DMS 273 (cell line): ENCODE measurements at regions not wholly inside any gene's neighbourhood (a gene's known extent, or its start where the extent isn't known, plus 50 kb on each side); places are given as distances from the start of the nearest gene placed in this dataset.

ENCODE experiments used
- DNase-seq: peaks from one replicate; lab custom pipeline; 2025; ENCODE audit not compliant: unreplicated experiment; lab: John Stamatoyannopoulos, UW

DNA sequence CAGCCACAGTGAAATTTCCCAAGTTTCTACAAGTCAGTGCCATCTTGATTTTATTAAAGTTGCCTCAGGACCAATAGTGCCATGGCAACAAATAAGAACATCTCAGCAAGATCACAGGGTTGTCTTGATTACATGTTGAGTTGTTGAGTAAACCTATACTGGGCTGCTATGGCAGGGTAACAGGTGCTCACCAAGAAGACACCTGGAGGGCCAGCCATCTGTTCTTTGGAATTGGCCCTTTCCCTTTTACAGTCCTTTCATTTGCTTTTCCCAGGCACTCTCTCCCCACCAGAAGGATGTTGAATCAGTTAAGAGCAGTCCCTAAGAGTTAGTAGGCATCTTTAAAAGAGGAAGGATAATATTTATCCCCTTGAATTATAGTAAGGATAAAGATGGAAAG is 582.0 kb downstream of the TNS3 start:
- no peak for DNase-seq

DNA sequence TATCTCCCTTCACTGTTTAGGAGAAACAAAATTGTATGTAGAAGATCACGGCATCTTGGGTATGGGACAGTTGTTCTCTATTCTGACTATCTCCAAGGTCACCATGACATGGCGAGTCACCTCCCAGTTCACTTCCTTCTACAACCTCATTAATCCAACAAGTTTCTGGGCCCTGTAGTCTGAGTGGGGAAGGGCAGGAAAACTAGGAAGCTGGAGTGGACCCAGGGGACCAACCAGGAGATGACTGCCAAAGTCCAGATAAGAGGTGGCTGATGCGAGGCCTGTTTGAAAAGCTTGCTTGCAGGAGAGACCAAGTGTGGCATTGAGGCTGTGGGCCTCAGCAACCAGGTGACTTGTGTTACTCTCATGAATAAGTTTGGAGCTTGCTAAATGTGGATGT is 584.9 kb downstream of the TNS3 start:
- DNase-seq: no peak

DNA sequence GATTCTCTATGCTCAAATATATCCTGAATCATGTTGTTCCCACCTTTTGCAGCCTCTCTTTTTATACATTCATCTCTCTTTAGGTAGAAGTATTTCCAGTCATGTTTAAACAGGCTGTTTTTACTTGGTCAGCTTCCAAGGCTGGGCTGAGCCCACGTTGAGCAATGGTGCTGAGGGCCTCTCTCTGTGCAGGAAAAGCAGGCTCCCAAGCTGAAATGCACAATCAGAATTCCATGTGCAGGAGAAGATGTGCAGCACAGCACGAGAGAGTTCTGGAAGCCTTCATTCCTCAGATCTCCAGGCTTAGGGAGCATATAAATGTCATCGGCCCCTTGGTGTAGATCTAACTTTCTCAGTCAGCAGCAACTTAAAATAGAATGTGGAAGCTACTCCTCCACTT is 588.5 kb downstream of the TNS3 start:
- DNase-seq: no peak

DNA sequence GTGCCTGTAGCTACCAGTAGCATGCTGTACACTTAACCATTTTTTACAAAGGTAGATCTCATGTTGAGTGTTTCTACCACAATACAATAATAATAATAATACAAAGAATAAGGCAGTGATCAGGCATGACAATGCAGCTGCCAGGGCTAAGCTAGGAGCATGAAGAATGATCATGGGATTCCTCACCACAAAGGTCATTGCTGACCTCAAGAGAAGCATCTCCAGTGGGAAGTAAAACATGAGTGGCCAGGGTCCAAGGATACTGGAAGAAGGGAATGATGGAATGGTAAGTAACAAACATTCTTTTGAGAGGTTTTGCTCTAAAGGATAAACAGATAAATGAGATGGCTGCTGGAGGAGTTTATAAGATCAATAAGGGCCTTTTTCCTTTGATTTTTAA is 591.1 kb downstream of the TNS3 start:
- no peak for DNase-seq

DNA sequence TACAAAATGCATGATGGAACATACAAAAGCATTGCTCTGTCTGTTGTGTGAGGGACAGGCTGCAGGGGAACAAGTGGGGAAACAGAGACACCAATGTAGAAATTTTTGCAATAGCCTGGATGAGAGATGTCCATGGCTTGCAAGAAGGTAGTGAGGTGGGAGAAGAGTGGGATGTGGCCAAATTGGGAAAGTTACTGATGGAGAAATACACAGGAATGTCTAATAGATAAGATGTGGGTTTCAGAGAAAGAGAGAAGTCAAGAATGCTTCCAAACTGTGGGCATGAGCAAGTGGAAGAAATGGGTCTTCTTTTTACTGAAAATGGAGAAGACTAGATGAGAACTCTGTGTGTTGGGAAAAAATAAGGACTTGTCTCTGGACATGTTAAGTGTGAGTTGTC is 592.7 kb downstream of the TNS3 start:
- no peak for DNase-seq

DNA sequence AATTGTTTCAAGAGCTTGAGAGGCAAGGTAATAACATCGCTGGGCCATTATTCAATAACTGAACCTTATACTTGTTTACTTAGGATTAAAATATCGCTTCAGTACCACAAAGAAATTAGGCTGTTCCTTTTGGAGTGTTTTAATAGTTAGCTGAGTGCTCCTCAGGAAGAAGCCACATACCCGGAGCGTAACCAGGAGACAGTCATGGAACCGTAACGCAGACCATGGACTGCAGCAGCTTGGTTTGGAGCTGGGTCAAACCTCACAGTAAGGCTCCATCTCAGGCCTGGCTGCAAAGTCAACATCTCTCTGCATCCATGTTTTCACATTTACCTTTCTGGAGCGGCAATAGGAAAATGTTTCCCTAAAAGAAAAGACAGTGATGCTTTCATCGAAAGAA is 599.0 kb downstream of the TNS3 start:
- DNase-seq: no peak

DNA sequence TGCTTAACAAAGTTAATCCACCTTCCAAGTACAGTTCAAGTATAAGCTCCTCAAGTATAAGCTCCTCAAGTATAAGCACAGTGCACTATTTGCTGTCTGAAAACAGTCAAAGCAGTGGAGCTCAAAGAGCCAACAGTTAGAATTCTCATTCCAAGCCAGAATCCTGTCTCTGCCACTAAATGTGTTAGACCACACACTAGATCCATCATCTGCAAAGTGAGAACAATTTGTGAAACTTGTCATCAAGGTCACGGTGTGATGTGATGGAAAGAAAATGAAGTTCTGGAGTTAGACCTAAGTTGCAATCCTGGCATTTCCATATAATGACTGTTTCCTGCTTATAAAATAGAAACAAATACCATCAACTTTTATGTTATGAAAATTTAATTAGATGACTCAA is 602.5 kb downstream of the TNS3 start:
- DNase-seq: no peak

DNA sequence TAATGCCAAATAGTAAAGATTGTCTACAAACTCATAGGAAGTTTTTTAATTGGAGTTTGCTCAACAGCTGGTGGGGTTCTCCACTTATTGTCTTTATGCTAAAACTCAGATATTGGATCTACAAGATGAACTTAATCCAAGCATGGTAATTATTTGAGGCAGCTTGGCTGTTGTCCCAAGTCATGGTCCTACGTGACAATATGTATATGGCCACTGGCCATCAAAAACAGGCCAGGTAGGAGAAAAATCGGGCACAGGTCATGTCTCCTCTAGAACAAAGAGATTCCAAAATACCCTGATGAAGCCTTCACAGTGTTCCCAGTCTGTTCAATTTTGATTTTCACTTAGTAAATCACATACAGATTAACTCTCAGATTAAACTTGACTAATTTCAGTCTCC is 606.4 kb downstream of the TNS3 start:
- no peak for DNase-seq

DNA sequence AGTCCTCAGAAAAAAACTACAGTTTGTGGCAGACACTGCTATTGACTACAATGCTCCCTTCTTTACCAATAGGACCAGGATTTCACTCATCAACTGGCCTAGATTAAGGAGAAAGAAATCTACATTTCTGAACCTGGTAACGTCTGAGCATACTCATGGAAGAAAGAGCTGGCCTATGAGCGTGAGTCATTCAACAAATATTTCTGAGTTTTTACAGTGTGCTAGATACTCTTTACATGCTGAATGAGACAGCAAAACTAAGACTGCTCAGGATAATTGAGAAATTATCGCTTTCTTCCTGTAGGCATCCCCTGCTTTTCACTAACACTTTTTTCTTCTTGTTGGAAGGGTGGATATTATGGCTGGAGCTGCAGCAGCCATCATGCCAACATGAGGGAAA is 609.7 kb downstream of the TNS3 start:
- no peak for DNase-seq

DNA sequence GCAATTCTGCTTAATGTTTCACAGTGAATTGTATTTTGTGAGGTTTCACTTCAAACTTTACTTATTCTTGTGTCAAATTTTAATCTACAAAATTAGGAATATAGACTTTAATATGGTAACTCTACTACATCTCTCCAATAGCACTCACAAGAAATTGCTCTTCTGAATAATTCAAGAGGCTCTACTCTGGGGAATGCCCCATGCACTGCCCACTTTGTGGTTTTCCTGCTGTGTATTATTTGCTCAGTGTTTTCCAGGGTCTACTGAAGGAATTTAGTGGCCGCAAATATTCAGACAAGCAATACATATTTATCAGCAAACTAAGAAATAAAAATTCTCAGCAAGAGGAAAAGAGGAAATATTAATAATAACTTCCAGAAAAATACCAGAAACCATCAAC is 611.4 kb downstream of the TNS3 start:
- no peak for DNase-seq

DNA sequence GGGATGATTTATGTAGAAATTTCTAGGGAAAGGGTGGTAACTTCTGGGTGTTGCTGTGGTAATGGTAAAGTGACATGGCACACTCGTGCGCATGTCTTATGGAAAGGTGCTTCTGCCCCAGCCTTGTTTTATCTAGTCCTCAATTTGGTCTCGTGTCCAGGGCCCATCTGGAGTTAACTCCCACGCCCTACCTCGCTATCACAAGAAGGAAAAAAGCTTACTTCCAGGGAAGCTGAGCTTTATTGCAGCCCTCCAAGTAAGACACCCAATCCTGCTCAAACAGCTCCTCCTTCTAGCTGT is 611.8 kb downstream of the TNS3 start:
- DNase-seq: no peak

DNA sequence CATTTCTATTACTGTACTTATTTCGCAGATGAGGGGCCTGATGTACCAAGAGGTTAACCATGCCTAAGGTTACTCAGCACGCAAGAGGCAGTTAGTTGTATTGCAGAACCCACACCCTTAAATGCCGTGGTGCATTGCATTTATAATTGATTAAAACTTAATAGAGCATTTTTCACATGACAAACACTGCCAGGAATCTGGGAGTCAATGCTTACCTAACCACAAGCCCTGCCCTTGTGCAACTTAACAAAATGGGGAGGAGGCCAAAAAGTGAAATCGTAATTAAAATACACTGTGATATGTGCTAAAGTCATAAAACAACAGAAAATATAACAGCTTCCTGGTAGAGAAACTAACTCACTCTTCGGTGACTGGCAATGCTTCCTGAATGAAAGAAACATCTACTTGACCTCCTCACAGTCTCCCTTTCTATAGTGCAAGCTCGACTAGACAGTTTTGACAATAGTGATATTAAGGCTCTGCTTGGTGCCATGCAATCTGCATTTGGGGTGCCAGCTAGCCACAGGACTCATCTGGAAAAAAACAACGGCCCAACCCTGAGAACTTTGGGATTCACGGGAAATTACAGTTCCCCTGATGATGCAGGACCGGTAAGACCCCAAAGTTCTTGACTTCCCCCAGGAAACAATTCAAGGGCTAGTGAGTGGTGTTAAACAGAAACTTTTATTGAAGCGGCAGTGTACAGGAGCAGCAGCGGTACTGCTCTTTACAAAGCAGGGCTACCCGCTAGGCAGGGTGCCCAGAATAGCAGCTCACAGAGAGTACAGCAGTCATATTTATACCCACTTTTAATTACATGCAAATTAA is 612.4 kb downstream of the TNS3 start:
- peak; percentile 33 for DNase-seq

DNA sequence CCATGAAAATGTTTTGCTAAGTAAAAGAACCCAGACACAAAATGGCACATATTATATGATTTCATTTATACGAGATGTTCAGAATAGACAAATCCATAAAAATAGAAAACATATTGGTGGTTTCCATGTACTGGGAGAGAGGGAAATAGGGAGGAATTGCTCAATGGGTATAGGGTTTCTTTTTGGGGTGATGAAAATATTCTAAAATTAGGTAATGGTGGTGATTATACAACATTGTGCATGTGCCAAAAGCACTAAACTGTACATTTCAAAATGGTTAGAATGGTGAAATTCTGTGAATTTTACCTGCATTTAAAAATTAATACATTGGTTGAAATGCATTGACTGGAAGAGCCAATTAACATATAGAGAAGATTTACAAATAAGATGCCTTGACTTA is 613.9 kb downstream of the TNS3 start:
- no peak for DNase-seq

DNA sequence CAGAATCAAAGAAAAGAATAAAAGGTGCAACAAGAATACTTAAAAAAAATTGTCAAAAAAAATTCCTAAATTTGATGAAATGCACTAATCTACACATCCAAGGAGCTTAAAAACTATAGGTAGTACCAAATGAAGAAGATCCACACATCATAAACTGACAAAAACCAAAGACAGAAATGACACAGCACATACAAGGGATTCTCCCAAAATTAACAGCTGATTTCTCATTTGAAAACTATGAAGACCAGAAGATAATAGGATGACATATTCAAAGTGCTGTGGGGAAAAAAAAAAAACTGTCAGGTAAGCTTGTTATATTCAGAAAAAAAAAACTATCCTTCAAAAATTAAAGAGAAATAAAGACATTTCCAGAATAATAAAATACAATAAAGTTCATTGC is 618.2 kb downstream of the TNS3 start:
- no peak for DNase-seq

DNA sequence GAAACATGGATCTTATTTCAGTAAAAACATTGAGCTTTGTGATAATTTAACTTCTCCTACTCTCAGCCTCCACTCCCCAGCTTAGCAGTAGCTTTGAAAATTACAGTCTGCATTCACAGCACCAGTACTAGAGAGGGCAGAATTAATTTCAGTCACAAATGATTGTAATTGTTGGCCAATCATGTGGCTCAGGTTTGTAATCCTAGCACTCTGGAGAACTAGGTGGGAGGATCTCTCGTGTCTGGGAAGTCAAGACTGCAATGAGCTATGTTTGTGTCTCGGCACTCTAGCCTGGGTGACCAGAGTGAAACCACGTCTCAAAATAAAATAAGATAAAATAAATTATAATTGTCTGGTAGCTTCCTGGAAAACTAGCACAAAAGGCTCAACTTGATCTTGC is 620.9 kb downstream of the TNS3 start:
- no peak for DNase-seq

DNA sequence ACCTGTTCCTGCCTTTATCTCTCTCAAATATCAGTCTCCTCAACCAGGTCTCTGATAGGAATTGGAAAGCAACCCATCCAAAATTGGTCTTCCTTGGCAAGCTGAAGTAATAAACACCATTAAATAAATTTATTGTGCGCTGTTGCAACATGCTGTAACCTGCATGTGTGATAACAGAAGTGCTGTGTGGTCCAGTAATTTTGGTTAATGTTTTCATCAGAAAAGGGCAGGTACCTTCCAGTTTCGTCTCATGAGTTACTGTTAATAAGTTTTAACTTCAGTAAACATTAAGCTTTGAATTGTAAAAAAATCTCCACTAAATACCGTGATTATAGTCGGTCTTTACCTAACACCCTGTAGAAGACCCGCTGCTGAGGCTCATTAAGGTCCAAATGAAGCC is 624.7 kb downstream of the TNS3 start:
- no peak for DNase-seq

DNA sequence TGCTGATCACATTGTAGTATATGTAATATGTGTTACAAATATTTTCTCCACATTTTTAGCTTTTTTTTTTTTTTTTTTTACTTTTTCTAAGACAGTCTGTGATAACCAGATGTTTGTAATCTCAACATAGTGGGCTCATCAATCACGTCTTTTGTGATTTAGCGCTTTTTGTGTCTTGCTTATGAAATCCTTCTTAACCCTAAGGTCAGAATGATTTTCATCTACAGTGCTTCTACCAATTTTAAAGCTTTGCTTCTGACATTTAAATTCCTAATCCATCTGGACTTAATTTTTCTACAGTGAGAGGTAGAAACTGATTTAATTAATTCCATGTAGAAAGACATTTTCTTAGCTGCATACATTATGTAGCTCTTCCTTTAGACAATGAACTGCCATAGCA is 626.4 kb downstream of the TNS3 start:
- no peak for DNase-seq

DNA sequence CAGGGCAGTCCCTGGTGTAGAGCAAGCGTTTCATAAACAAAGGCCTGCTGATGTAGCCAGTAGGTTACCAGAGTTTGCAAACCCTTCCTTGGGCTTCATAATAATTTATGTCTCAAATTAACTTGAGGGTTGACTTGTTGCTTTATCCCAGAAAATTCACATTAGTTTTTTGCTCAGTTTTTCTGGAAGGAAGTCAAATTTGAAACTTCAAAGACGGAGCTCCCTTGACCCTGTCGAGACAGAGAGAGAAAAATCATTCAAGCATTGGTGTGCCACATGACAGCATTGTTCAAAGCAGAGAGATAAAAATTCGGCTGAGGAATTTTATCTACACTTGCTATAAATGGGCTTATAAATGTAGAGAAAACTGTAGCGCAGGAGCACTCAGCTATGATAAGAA is 627.7 kb downstream of the TNS3 start:
- DNase-seq: no peak

DNA sequence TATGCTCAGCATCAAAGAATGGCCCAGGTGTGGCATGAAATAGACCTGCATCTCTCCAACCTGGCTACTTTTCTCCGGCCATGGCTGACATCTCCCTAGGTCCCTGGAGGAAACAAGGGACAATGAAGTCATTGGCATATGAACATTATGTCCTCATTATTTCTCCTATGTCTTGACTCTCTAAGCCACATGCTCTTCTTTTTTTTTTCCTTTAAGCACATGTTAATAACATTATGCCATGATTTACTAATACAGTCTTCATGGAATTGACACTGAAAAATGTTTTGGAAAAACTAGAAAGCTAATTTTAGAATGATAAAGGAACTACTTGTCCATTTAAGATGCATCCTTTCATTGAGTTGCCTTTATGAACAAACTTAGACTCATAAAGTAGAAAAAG is 628.9 kb downstream of the TNS3 start:
- DNase-seq: no peak

DNA sequence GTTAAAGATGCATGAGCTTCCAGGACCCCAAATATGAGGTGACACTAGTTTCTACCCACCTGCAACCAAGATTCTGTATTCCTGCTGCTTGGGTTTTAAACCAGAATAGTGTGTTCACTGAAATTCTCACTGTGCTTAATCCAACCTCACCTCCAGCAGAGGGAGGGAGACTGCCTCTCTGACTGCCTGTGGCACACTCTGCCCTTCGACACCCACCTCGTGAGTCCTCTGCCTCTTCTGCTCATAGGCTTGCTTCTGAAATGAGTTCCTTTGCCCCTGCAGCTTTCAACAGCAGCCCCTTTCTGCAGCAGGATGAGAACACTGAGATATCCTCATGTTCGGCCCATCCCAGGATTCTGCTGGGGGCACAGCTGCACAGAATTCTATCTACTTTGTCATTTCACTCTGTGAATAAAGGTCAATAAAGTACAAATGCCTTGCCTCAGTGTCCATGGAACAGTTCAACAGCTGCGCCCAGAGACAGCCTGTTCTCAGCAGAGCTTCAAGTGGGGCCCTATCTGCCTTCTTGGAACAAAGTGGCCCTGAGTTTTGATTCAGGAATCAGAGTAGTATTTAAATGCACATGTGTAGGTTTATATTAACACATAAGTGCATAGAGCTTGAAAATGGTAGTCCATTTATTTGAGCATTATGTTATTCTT is 632.5 kb downstream of the TNS3 start:
- DNase-seq: no peak

DNA sequence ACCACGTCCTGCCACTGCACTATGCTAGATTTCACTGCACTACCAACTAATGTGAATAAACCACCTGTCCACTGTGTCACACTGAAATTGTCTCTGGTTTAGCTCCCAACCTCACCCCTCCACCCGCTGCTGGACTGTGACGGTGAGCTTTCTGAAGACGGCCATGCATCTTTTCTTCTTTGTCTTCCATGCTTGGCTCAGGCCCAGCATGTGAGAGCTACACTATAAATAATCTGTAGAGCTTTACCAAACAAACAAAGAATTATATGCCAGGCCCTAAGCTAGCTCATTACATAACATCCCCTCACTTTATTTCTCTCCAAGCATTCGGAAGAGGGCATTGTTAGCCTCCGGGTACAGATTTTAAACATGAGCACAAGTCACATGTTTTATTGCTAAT is 633.2 kb downstream of the TNS3 start:
- DNase-seq: no peak

DNA sequence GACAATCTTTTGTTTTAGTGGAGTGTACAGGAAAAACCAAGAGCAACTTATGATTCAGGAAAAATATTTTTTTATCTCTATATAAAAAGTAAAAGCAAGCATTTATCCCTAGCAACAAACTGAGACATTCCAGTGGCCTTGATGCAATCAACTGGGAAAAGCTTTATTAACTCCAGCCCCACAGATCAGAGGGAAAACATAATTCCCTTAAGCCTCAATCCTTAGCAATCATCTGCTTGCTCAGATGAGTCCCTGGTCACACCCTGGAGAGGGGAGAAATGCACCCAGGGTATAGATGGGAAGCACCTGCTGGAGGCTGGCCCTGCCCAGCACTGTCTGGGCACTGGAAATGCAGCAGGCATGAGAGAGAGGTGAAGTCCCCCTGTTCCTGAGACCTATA is 636.6 kb downstream of the TNS3 start:
- no peak for DNase-seq

DNA sequence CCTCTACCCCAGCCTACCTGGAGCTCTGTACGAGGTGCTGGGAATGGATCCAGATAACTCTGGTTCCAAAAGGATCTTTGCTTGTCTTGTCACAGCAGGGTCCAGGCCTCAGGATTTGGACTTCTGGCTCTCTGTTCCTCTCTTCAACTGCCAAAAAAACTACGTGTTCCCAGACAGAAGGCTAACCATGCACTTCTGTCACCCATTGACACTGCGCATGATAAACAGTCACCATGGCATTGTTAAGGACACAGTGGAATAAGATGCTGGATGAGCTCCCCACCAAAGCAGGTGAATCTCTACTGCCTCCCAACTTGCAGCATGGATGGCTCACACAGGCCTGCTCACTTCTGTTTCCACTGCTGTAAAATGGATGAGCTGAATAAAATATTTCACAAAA is 637.9 kb downstream of the TNS3 start:
- DNase-seq: no peak
